ENCODE measurements at regions not wholly inside any gene's neighbourhood (a gene's known extent, or its start where the extent isn't known, plus 50 kb on each side); places are given as distances from the start of the nearest gene placed in this dataset.

GRCh38 chr21:35599164-35599563, 461.2 kb downstream of the SETD4 start:
- TF ChIP-seq, protein P1, sequence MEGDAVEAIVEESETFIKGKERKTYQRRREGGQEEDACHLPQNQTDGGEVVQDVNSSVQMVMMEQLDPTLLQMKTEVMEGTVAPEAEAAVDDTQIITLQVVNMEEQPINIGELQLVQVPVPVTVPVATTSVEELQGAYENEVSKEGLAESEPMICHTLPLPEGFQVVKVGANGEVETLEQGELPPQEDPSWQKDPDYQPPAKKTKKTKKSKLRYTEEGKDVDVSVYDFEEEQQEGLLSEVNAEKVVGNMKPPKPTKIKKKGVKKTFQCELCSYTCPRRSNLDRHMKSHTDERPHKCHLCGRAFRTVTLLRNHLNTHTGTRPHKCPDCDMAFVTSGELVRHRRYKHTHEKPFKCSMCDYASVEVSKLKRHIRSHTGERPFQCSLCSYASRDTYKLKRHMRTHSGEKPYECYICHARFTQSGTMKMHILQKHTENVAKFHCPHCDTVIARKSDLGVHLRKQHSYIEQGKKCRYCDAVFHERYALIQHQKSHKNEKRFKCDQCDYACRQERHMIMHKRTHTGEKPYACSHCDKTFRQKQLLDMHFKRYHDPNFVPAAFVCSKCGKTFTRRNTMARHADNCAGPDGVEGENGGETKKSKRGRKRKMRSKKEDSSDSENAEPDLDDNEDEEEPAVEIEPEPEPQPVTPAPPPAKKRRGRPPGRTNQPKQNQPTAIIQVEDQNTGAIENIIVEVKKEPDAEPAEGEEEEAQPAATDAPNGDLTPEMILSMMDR (conservative IDR thresholded peaks at IDR 0.05; ENCODE audit: low read length), result no peak
- TF ChIP-seq EZH2phosphoT487 (IDR thresholded peaks at IDR 0.05; ENCODE audit: borderline replicate concordance, low read depth, low read length), result no peak

All from OCI-LY7 (cell line).